ENCODE measurements at regions not wholly inside any gene's neighbourhood (a gene's known extent, or its start where the extent isn't known, plus 50 kb on each side); places are given as distances from the start of the nearest gene placed in this dataset.

DNA sequence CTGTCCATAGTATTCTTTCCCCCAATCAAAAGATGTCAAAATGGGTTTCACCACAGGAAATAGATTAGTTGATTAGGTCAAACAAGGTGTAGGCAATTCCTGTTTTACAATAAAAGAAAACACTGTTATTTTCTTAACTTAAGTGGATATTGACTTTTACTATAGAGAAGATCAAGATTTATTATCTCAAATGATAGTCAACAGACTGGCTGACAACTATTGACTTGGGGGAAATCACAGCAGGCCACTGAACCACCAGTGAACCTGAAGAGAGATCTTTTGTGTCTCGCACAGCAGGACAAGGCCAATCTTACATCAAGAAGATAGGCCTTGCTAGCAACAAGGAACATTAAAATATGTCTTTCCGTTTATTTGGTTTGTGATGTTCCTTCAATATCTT, 1187.6 kb downstream of the SI start:
- WGBS, 2 donors: 46 to 62% methylated on average over 2 of the region's 2 CpGs
- intact Hi-C loops (cut with DNase I): no loop called here
- H3K27me3 ChIP-seq: no peaks in the 10 kb centered on the region
- TF ChIP-seq EP300 (IDR thresholded peaks at IDR 0.05) (no peak), POLR2AphosphoS5 (IDR thresholded peaks at IDR 0.05) (no peak), POLR2A (IDR thresholded peaks at IDR 0.05) (no peak)
- TF ChIP-seq, protein P1, sequence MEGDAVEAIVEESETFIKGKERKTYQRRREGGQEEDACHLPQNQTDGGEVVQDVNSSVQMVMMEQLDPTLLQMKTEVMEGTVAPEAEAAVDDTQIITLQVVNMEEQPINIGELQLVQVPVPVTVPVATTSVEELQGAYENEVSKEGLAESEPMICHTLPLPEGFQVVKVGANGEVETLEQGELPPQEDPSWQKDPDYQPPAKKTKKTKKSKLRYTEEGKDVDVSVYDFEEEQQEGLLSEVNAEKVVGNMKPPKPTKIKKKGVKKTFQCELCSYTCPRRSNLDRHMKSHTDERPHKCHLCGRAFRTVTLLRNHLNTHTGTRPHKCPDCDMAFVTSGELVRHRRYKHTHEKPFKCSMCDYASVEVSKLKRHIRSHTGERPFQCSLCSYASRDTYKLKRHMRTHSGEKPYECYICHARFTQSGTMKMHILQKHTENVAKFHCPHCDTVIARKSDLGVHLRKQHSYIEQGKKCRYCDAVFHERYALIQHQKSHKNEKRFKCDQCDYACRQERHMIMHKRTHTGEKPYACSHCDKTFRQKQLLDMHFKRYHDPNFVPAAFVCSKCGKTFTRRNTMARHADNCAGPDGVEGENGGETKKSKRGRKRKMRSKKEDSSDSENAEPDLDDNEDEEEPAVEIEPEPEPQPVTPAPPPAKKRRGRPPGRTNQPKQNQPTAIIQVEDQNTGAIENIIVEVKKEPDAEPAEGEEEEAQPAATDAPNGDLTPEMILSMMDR (IDR thresholded peaks at IDR 0.05): no peak
- no peaks in the 10 kb centered on the region for H3K9me3 ChIP-seq
- no peak overlapping the region for H3K27ac ChIP-seq
- H3K36me3 ChIP-seq: no peaks in the 10 kb centered on the region
- DNase-seq: no peak
- H3K4me3 ChIP-seq: no peak overlapping the region
- H3K4me1 ChIP-seq: no peaks in the 10 kb centered on the region

DNA sequence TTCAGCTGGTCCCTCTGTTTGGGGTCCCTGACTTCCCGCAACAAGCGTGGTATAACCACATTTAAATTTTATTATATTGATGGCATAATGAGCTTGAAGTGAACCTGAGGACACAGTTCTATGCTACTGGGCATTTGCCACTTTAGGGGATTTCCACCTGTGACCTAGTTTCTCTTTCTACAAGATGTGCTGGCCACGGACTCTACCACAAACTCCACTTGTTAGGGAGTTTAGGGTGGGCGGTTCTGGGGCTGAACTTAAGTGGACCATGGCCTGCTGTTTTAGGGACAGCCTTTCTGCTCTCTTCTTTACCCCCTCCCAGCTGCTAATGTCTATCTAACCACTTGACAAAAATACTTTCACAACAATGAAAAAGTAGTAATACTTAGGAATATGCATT, 1199.1 kb downstream of the SI start:
- Histone ChIP-seq H3K27ac (no peak overlapping the region), H3K36me3 (no peaks in the 10 kb centered on the region), H3K4me1 (no peaks in the 10 kb centered on the region), H3K4me3 (no peak overlapping the region), H3K27me3 (no peaks in the 10 kb centered on the region), H3K9me3 (peaks cover 0 to 9% (median 0%) of the 10 kb centered on the region in 4 donors)
- 89 to 94% methylated on average over 4 of the region's 4 CpGs for WGBS, 2 donors
- intact Hi-C loops (cut with DNase I): no loop called here
- TF ChIP-seq EP300 (IDR thresholded peaks at IDR 0.05) (no peak), POLR2AphosphoS5 (IDR thresholded peaks at IDR 0.05) (no peak), POLR2A (IDR thresholded peaks at IDR 0.05) (no peak)
- TF ChIP-seq, protein P1 (IDR thresholded peaks at IDR 0.05): no peak
- DNase-seq: no peak

DNA sequence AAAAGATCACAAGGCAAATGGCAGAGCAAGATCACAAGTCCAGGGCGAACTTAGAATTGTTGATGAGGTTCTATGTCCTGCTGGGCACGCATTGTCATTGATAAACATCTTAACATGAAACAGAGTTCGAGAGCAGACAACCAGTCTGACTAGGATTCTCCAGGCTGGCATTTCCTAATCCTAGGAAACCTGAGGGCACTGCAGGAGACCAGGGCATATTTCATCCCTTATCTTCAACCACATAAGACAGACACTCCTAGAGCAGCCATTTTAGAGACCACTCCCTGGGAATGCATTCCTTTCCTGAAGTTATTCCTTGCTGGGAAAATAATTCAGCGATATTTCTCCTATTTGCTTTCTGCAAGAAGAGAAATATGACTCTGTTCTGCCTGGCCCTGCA, 1199.9 kb downstream of the SI start:
- H3K27me3 ChIP-seq: no peaks in the 10 kb centered on the region
- no peaks in the 10 kb centered on the region for H3K4me1 ChIP-seq
- no peaks in the 10 kb centered on the region for H3K36me3 ChIP-seq
- TF ChIP-seq POLR2A (IDR thresholded peaks at IDR 0.05) (no peak), EP300 (IDR thresholded peaks at IDR 0.05) (no peak), POLR2AphosphoS5 (IDR thresholded peaks at IDR 0.05) (no peak)
- TF ChIP-seq, protein P1 (IDR thresholded peaks at IDR 0.05): no peak
- peaks cover 0 to 9% (median 0%) of the 10 kb centered on the region in 4 donors for H3K9me3 ChIP-seq
- no peak overlapping the region for H3K27ac ChIP-seq
- H3K4me3 ChIP-seq: no peak overlapping the region
- DNase-seq: no peak
- 89 to 90% methylated on average over 4 of the region's 4 CpGs for WGBS, 2 donors
- intact Hi-C loops (cut with DNase I): no loop called here

DNA sequence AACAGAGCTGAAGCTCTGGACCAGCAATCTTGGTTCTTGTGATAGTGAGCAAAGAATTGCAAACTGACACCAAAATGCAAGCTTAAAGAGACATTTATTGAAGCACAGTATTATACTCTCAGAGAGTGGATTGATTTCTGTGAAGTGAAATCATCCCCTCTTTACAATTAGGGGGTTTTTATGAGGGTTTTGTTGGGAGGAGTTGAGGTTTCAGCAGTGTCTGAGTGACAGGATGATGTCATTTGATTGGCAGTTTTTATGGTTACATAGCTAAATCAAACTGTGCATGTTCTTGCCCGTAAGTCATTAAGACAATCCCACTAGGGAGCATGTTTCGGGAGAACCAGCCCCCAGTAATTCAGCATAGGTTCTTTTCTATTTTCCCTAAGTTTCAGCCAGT, 1200.5 kb downstream of the SI start:
- no peak for DNase-seq
- Histone ChIP-seq H3K9me3 (peaks cover 0 to 9% (median 0%) of the 10 kb centered on the region in 4 donors), H3K4me1 (no peaks in the 10 kb centered on the region), H3K36me3 (no peaks in the 10 kb centered on the region), H3K27me3 (no peaks in the 10 kb centered on the region), H3K4me3 (no peak overlapping the region), H3K27ac (no peak overlapping the region)
- intact Hi-C loops (cut with DNase I): no loop called here
- TF ChIP-seq POLR2A (IDR thresholded peaks at IDR 0.05): no peak
- no peak for TF ChIP-seq EP300 (IDR thresholded peaks at IDR 0.05)
- no peak for TF ChIP-seq POLR2AphosphoS5 (IDR thresholded peaks at IDR 0.05)
- TF ChIP-seq, protein P1 (IDR thresholded peaks at IDR 0.05): no peak
- WGBS, 2 donors: 88 to 93% methylated on average over 2 of the region's 2 CpGs

DNA sequence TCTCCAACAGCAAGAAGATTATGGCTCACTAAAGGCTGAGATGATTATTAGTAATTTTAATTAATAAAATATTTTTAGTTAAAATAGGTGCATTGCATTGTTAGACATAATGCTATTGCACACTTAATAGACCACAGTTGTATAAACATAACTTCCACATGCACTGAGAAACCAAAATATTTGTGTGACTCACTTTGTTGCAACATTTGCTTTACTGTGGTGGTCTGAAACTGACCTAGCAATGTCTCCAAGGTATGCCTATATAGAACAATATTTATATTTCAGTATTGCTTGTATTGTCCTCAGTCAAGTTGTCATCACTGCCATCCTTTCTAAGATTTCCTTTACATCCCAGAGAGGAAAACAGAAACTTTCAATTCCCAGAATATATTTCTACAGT, 1215.2 kb downstream of the SI start:
- intact Hi-C loops (cut with DNase I): no loop called here
- Histone ChIP-seq H3K27me3 (no peaks in the 10 kb centered on the region), H3K36me3 (no peaks in the 10 kb centered on the region), H3K27ac (no peak overlapping the region), H3K9me3 (no peaks in the 10 kb centered on the region), H3K4me3 (no peak overlapping the region), H3K4me1 (no peaks in the 10 kb centered on the region)
- TF ChIP-seq EP300 (IDR thresholded peaks at IDR 0.05) (no peak), POLR2AphosphoS5 (IDR thresholded peaks at IDR 0.05) (no peak), POLR2A (IDR thresholded peaks at IDR 0.05) (no peak)
- TF ChIP-seq, protein P1 (IDR thresholded peaks at IDR 0.05): no peak
- DNase-seq: no peak
